K562 (cell line): ENCODE measurements at regions not wholly inside any gene's neighbourhood (a gene's known extent, or its start where the extent isn't known, plus 50 kb on each side); places are given as distances from the start of the nearest gene placed in this dataset.

Source experiments
- L3MBTL2 ChIP-seq: fragments of 450-650 bp; IDR thresholded peaks from 2 replicates; pipeline ENCODE4 v1.6.1; 2016; ENCODE audit warnings: mild to moderate bottlenecking, moderate library complexity
- PATZ1 ChIP-seq: fragments of 250-450 bp; sonication (Bioruptor Pico); IDR thresholded peaks from 2 replicates; pipeline ENCODE4 v1.5.0; 2020; ENCODE audit warnings: mild to moderate bottlenecking, borderline replicate concordance
- POLR2AphosphoS5 ChIP-seq: IDR thresholded peaks from 2 replicates; pipeline ENCODE4 v1.6.1; 2011; ENCODE audit warnings: mild to moderate bottlenecking, low read depth, low read length, moderate library complexity; ENCODE audit not compliant: control insufficient read depth, insufficient read depth
- POLR2H ChIP-seq: IDR thresholded peaks from 2 replicates; pipeline ENCODE4 v1.6.1; 2016; ENCODE audit warnings: missing genetic modification characterization, low read depth, mild to moderate bottlenecking, control low read depth, missing compliant biosample characterization, moderate library complexity
- SMAD1 ChIP-seq: fragments of 150-350 bp; IDR thresholded peaks from 2 replicates; pipeline ENCODE4 v1.6.1; 2014; ENCODE audit warnings: low read length, low read depth; ENCODE audit not compliant: partially characterized antibody

GRCh38 chr10:78433766-78434535 lies 400.3 kb downstream of the RPS24 start:
- TF ChIP-seq POLR2H (tag) (no peak), L3MBTL2 (no peak), POLR2AphosphoS5 (no peak), SMAD1 (no peak), PATZ1 (CRISPR knock-in tag) (no peak)
